GM23248 (cell line): ENCODE measurements at regions not wholly inside any gene's neighbourhood (a gene's known extent, or its start where the extent isn't known, plus 50 kb on each side); places are given as distances from the start of the nearest gene placed in this dataset.

Source experiments
- DNase-seq: peaks from one replicate; pipeline ENCODE4 v3.0.0-alpha.2; 2015
- H2AFZ ChIP-seq: fragments of 200-600 bp; sonication (generic); 2 replicates; pipeline ENCODE4 v1.6.1; 2016; ENCODE audit warnings: antibody characterized with exemption
- H3F3A ChIP-seq: fragments of 200-600 bp; sonication (generic); 2 replicates; pipeline ENCODE4 v1.6.1; 2016; ENCODE audit warnings: mild to moderate bottlenecking, antibody characterized with exemption, mixed run types; ENCODE audit not compliant: insufficient read depth
- H3K27ac ChIP-seq: fragments of 200-600 bp; sonication (generic); 2 replicates; pipeline ENCODE4 v1.5.1; 2016; ENCODE audit warnings: mild to moderate bottlenecking
- H3K27me3 ChIP-seq: fragments of 200-600 bp; sonication (generic); replicated peaks from 2 replicates; pipeline ENCODE4 v1.6.1; 2016; ENCODE audit warnings: mild to moderate bottlenecking; ENCODE audit not compliant: insufficient read depth
- H3K36me3 ChIP-seq: fragments of 200-600 bp; sonication (generic); 2 replicates; pipeline ENCODE4 v1.6.1; 2016; ENCODE audit warnings: low read depth, mild to moderate bottlenecking
- H3K4me1 ChIP-seq: fragments of 200-600 bp; sonication (generic); 2 replicates; pipeline ENCODE4 v1.6.1; 2016; ENCODE audit warnings: mild to moderate bottlenecking; ENCODE audit not compliant: insufficient read depth
- H3K4me2 ChIP-seq: fragments of 200-600 bp; sonication (generic); one replicate; pipeline ENCODE4 v1.6.1; 2016; ENCODE audit warnings: mild to moderate bottlenecking; ENCODE audit not compliant: unreplicated experiment
- H3K4me3 ChIP-seq: fragments of 200-600 bp; sonication (generic); 2 replicates; pipeline ENCODE4 v1.5.1; 2016; ENCODE audit warnings: mild to moderate bottlenecking
- H3K79me2 ChIP-seq: fragments of 200-600 bp; sonication (generic); 2 replicates; pipeline ENCODE4 v1.6.1; 2016; ENCODE audit warnings: mild to moderate bottlenecking; ENCODE audit not compliant: insufficient read depth
- H3K9ac ChIP-seq: fragments of 200-600 bp; sonication (generic); 2 replicates; pipeline ENCODE4 v1.6.1; 2016; ENCODE audit warnings: mild to moderate bottlenecking
- H3K9me2 ChIP-seq: fragments of 200-600 bp; sonication (generic); 2 replicates; pipeline ENCODE4 v1.6.1; 2016; ENCODE audit warnings: mixed run types, mild to moderate bottlenecking, moderate library complexity; ENCODE audit not compliant: insufficient read depth
- H3K9me3 ChIP-seq: fragments of 200-600 bp; sonication (generic); one replicate; pipeline ENCODE4 v1.6.1; 2017; ENCODE audit warnings: low read depth
- H4K20me1 ChIP-seq: fragments of 200-600 bp; sonication (generic); 2 replicates; pipeline ENCODE4 v1.6.0; 2016; ENCODE audit not compliant: insufficient read depth
- EZH2 ChIP-seq: fragments of 200-600 bp; sonication (generic); IDR thresholded peaks from 2 replicates; pipeline ENCODE4 v1.6.1; 2018; ENCODE audit warnings: antibody characterized with exemption, mild to moderate bottlenecking; ENCODE audit not compliant: insufficient read depth, poor library complexity, severe bottlenecking
- EZH2phosphoT487 ChIP-seq: fragments of 200-600 bp; sonication (generic); IDR thresholded peaks from 2 replicates; pipeline ENCODE4 v1.6.1; 2018; ENCODE audit warnings: antibody characterized with exemption, moderate library complexity, mild to moderate bottlenecking, low read depth; ENCODE audit not compliant: insufficient read depth
- WGBS, 2 experiments: methylation state at CpG; one replicate each; pipeline ENCODE4 v1.1.6; 2015 to 2017; ENCODE audit warnings: low lambda C conversion rate in 2 of 2, low coverage in 1 of 2; ENCODE audit errors: missing lambda C conversion rate in 2 of 2; 5-methylcytosine and 5-hydroxymethylcytosine counted together
- in situ Hi-C: fragments of 300-500 bp; cut with MboI; formaldehyde crosslinking; loops from 2 replicates; pipeline ENCODE4 v1.15.0; 2020

- H3K9me3 ChIP-seq: no peaks in the 10 kb centered on the region
- in situ Hi-C loops: no loop called here
- no peak for TF ChIP-seq EZH2
- no peak for TF ChIP-seq EZH2phosphoT487
- no peak overlapping the region for H2AFZ ChIP-seq
- H3K4me3 ChIP-seq: no peak overlapping the region
- no peaks in the 10 kb centered on the region for H3F3A ChIP-seq
- no peaks in the 10 kb centered on the region for H4K20me1 ChIP-seq
- H3K4me1 ChIP-seq: no peaks in the 10 kb centered on the region
- DNase-seq: no peak
- H3K27me3 ChIP-seq: no peaks in the 10 kb centered on the region
- no peaks in the 10 kb centered on the region for H3K9me2 ChIP-seq
- H3K9ac ChIP-seq: no peak overlapping the region
- no peaks in the 10 kb centered on the region for H3K36me3 ChIP-seq
- WGBS, 2 experiments: 0% methylated on average over 1 of the region's 1 CpG
- no peak overlapping the region for H3K27ac ChIP-seq
- no peak overlapping the region for H3K4me2 ChIP-seq
- H3K79me2 ChIP-seq: no peaks in the 10 kb centered on the region
Observed at GRCh38 chrY:21267164-21267563, 244.0 kb upstream of the RBMY1B start.

GRCh38 chrY:21287769-21288168 is 223.4 kb upstream of the RBMY1B start:
- WGBS, 2 experiments: 4 to 13% methylated on average over 3 to 4 of the region's 4 CpGs
- Histone ChIP-seq H3K4me1 (no peaks in the 10 kb centered on the region), H2AFZ (no peak overlapping the region), H3K36me3 (no peaks in the 10 kb centered on the region), H3K4me3 (no peak overlapping the region), H4K20me1 (no peaks in the 10 kb centered on the region), H3F3A (no peaks in the 10 kb centered on the region), H3K9ac (no peak overlapping the region), H3K79me2 (no peaks in the 10 kb centered on the region), H3K4me2 (no peak overlapping the region), H3K27ac (no peak overlapping the region), H3K9me3 (no peaks in the 10 kb centered on the region), H3K27me3 (no peaks in the 10 kb centered on the region), H3K9me2 (no peaks in the 10 kb centered on the region)
- no peak for DNase-seq
- in situ Hi-C loops: loop anchor here (25.0 kb wide), 1 partner anchor 100 kb away; no protein-coding TSS in a partner anchor
- TF ChIP-seq EZH2 (no peak), EZH2phosphoT487 (no peak)

DNA sequence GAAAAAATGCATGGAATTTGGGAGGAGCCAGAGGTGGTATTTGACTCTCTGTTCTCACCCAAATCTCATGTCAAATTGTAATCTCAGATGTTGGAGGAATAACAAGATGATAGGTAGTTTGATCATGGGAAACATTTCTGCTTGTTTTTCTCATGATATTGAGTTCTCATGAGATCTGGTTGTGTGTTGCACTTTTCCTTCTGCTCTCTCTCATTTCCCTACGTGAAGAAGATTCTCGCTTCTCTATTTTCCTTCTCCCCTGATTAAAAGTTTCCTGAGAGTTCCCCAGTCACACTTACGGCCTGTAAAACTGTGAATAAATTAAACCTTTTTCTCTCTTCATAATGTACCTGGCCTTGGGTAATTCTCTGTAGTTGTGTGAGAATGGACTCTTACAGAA is 222.2 kb upstream of the RBMY1B start:
- no peak for DNase-seq
- Histone ChIP-seq H3K9me2 (no peaks in the 10 kb centered on the region), H4K20me1 (no peaks in the 10 kb centered on the region), H2AFZ (no peak overlapping the region), H3K4me2 (no peak overlapping the region), H3F3A (no peaks in the 10 kb centered on the region), H3K79me2 (no peaks in the 10 kb centered on the region), H3K9ac (no peak overlapping the region), H3K27me3 (no peaks in the 10 kb centered on the region), H3K4me3 (no peak overlapping the region), H3K36me3 (no peaks in the 10 kb centered on the region), H3K9me3 (no peaks in the 10 kb centered on the region), H3K4me1 (no peaks in the 10 kb centered on the region), H3K27ac (no peak overlapping the region)
- 24 to 33% methylated on average over 3 of the region's 3 CpGs for WGBS, 2 experiments
- TF ChIP-seq EZH2phosphoT487: no peak
- TF ChIP-seq EZH2: no peak
- in situ Hi-C loops: loop anchor here (25.0 kb wide), 1 partner anchor 102 kb away; no protein-coding TSS in a partner anchor

- Histone ChIP-seq H3K9me2 (no peaks in the 10 kb centered on the region), H3K27me3 (no peaks in the 10 kb centered on the region), H3K4me1 (no peaks in the 10 kb centered on the region), H3K36me3 (no peaks in the 10 kb centered on the region), H3K27ac (no peak overlapping the region), H3K79me2 (no peaks in the 10 kb centered on the region), H3K4me3 (no peak overlapping the region), H3K9ac (no peak overlapping the region), H4K20me1 (no peaks in the 10 kb centered on the region), H2AFZ (no peak overlapping the region), H3K4me2 (no peak overlapping the region), H3K9me3 (no peaks in the 10 kb centered on the region), H3F3A (no peaks in the 10 kb centered on the region)
- no peak for TF ChIP-seq EZH2phosphoT487
- TF ChIP-seq EZH2: no peak
- WGBS, 2 experiments: 8 to 9% methylated on average over 2 of the region's 2 CpGs
- in situ Hi-C loops: loop anchor here (25.0 kb wide), 1 partner anchor 108 kb away; no protein-coding TSS in a partner anchor
- no peak for DNase-seq
Observed at GRCh38 chrY:21295206-21295605, 215.9 kb upstream of the RBMY1B start.

- Histone ChIP-seq H4K20me1 (no peaks in the 10 kb centered on the region), H2AFZ (no peak overlapping the region), H3K27ac (no peak overlapping the region), H3K36me3 (no peaks in the 10 kb centered on the region), H3K79me2 (no peaks in the 10 kb centered on the region), H3K9ac (no peak overlapping the region), H3K4me2 (no peak overlapping the region), H3K9me3 (no peaks in the 10 kb centered on the region), H3K27me3 (no peaks in the 10 kb centered on the region), H3K4me1 (no peaks in the 10 kb centered on the region), H3F3A (no peaks in the 10 kb centered on the region), H3K4me3 (no peak overlapping the region), H3K9me2 (no peaks in the 10 kb centered on the region)
- no peak for DNase-seq
- in situ Hi-C loops: no loop called here
- TF ChIP-seq EZH2 (no peak), EZH2phosphoT487 (no peak)
- 3 to 29% methylated on average over 4 to 6 of the region's 6 CpGs for WGBS, 2 experiments
Observed at GRCh38 chrY:21302278-21302677, 208.9 kb upstream of the RBMY1B start.
